Adipocyte (in vitro differentiated cells): ENCODE measurements at regions not wholly inside any gene's neighbourhood (a gene's known extent, or its start where the extent isn't known, plus 50 kb on each side); places are given as distances from the start of the nearest gene placed in this dataset.

Source experiments
- DNase-seq: peaks from one replicate; pipeline ENCODE4 v3.0.0-alpha.2; 2015; ENCODE audit warnings: low read depth
- H3K27me3 ChIP-seq: replicated peaks from 2 replicates; pipeline ENCODE4 v1.7.0; 2013; ENCODE audit warnings: mild to moderate bottlenecking, low read length, moderate library complexity; ENCODE audit not compliant: control insufficient read depth, insufficient read depth
- H3K36me3 ChIP-seq: 2 replicates; pipeline ENCODE4 v1.7.0; 2013; ENCODE audit warnings: low read length, mild to moderate bottlenecking, moderate library complexity; ENCODE audit not compliant: control insufficient read depth, insufficient read depth, severe bottlenecking
- H3K4me1 ChIP-seq: 2 replicates; pipeline ENCODE4 v1.7.0; 2013; ENCODE audit warnings: mild to moderate bottlenecking, low read length, moderate library complexity; ENCODE audit not compliant: control insufficient read depth, insufficient read depth
- H3K4me3 ChIP-seq: 2 replicates; pipeline ENCODE4 v1.7.0; 2013; ENCODE audit warnings: mild to moderate bottlenecking, low read length, moderate library complexity
- H3K9ac ChIP-seq: 2 replicates; pipeline ENCODE4 v1.7.0; 2013; ENCODE audit warnings: mild to moderate bottlenecking, low read length, moderate library complexity
- H3K9me3 ChIP-seq: 2 replicates; pipeline ENCODE4 v1.7.0; 2013; ENCODE audit warnings: mild to moderate bottlenecking, low read length, moderate library complexity; ENCODE audit not compliant: control insufficient read depth

- Histone ChIP-seq H3K9me3 (no peaks in the 10 kb centered on the region), H3K36me3 (no peaks in the 10 kb centered on the region), H3K27me3 (peaks cover 5% of the 10 kb centered on the region), H3K4me1 (peaks cover 5% of the 10 kb centered on the region), H3K4me3 (no peak overlapping the region), H3K9ac (no peak overlapping the region)
- DNase-seq = no peak
Observed at GRCh38 chr2:153138651-153139375, 339.7 kb downstream of the RPRM start.

- Histone ChIP-seq H3K27me3 (peaks cover 5% of the 10 kb centered on the region), H3K9me3 (no peaks in the 10 kb centered on the region), H3K4me1 (no peaks in the 10 kb centered on the region), H3K4me3 (no peak overlapping the region), H3K36me3 (no peaks in the 10 kb centered on the region), H3K9ac (no peak overlapping the region)
- DNase-seq = no peak
Observed at GRCh38 chr2:153136216-153136615, 342.3 kb downstream of the RPRM start.

GRCh38 chr2:153134725-153135124 is 343.8 kb downstream of the RPRM start:
- Histone ChIP-seq H3K36me3 (no peaks in the 10 kb centered on the region), H3K9me3 (no peaks in the 10 kb centered on the region), H3K4me1 (no peaks in the 10 kb centered on the region), H3K4me3 (no peak overlapping the region), H3K9ac (no peak overlapping the region), H3K27me3 (peaks cover 5% of the 10 kb centered on the region)
- DNase-seq = no peak

GRCh38 chr2:153133716-153134115 is 344.8 kb downstream of the RPRM start:
- H3K4me1 ChIP-seq = no peaks in the 10 kb centered on the region
- H3K9me3 ChIP-seq = no peaks in the 10 kb centered on the region
- peaks cover 4% of the 10 kb centered on the region for H3K27me3 ChIP-seq
- no peak overlapping the region for H3K9ac ChIP-seq
- no peak overlapping the region for H3K4me3 ChIP-seq
- no peaks in the 10 kb centered on the region for H3K36me3 ChIP-seq
- no peak for DNase-seq

GRCh38 chr2:153132418-153132817 is 346.1 kb downstream of the RPRM start:
- no peaks in the 10 kb centered on the region for H3K36me3 ChIP-seq
- no peaks in the 10 kb centered on the region for H3K9me3 ChIP-seq
- no peaks in the 10 kb centered on the region for H3K4me1 ChIP-seq
- no peaks in the 10 kb centered on the region for H3K27me3 ChIP-seq
- no peak overlapping the region for H3K9ac ChIP-seq
- DNase-seq = no peak
- no peak overlapping the region for H3K4me3 ChIP-seq

- H3K27me3 ChIP-seq = no peaks in the 10 kb centered on the region
- no peaks in the 10 kb centered on the region for H3K4me1 ChIP-seq
- H3K4me3 ChIP-seq = no peak overlapping the region
- no peak overlapping the region for H3K9ac ChIP-seq
- no peaks in the 10 kb centered on the region for H3K36me3 ChIP-seq
- no peaks in the 10 kb centered on the region for H3K9me3 ChIP-seq
- no peak for DNase-seq
Observed at GRCh38 chr2:153115141-153115540, 363.4 kb downstream of the RPRM start.

- no peaks in the 10 kb centered on the region for H3K36me3 ChIP-seq
- no peaks in the 10 kb centered on the region for H3K27me3 ChIP-seq
- DNase-seq = no peak
- H3K4me3 ChIP-seq = no peak overlapping the region
- H3K9ac ChIP-seq = no peak overlapping the region
- no peaks in the 10 kb centered on the region for H3K9me3 ChIP-seq
- H3K4me1 ChIP-seq = peaks cover 19% of the 10 kb centered on the region
Observed at GRCh38 chr2:153110486-153110885, 368.1 kb downstream of the RPRM start.

GRCh38 chr2:153109793-153110192 is 368.8 kb downstream of the RPRM start:
- H3K9me3 ChIP-seq = no peaks in the 10 kb centered on the region
- H3K9ac ChIP-seq = no peak overlapping the region
- peaks cover 19% of the 10 kb centered on the region for H3K4me1 ChIP-seq
- no peak for DNase-seq
- H3K27me3 ChIP-seq = no peaks in the 10 kb centered on the region
- no peak overlapping the region for H3K4me3 ChIP-seq
- no peaks in the 10 kb centered on the region for H3K36me3 ChIP-seq

GRCh38 chr2:153106802-153107477 is 371.6 kb downstream of the RPRM start:
- H3K36me3 ChIP-seq = no peaks in the 10 kb centered on the region
- peaks cover 19% of the 10 kb centered on the region for H3K4me1 ChIP-seq
- peak overlapping the region; percentile 45 for H3K4me3 ChIP-seq
- no peak overlapping the region for H3K9ac ChIP-seq
- no peaks in the 10 kb centered on the region for H3K9me3 ChIP-seq
- no peak for DNase-seq
- no peaks in the 10 kb centered on the region for H3K27me3 ChIP-seq

- no peaks in the 10 kb centered on the region for H3K27me3 ChIP-seq
- DNase-seq = no peak
- H3K36me3 ChIP-seq = no peaks in the 10 kb centered on the region
- no peak overlapping the region for H3K4me3 ChIP-seq
- no peaks in the 10 kb centered on the region for H3K9me3 ChIP-seq
- H3K4me1 ChIP-seq = peaks cover 19% of the 10 kb centered on the region
- H3K9ac ChIP-seq = no peak overlapping the region
Observed at GRCh38 chr2:153105829-153106578, 372.6 kb downstream of the RPRM start.

GRCh38 chr2:153101187-153101586 is 377.4 kb downstream of the RPRM start:
- H3K9ac ChIP-seq = no peak overlapping the region
- no peaks in the 10 kb centered on the region for H3K27me3 ChIP-seq
- peaks cover 4% of the 10 kb centered on the region for H3K9me3 ChIP-seq
- no peak overlapping the region for H3K4me3 ChIP-seq
- no peak for DNase-seq
- H3K36me3 ChIP-seq = no peaks in the 10 kb centered on the region
- H3K4me1 ChIP-seq = peaks cover 5% of the 10 kb centered on the region
